Embryonic facial prominence (tissue), 1 donor: ENCODE measurements at regions not wholly inside any gene's neighbourhood (a gene's known extent, or its start where the extent isn't known, plus 50 kb on each side); places are given as distances from the start of the nearest gene placed in this dataset.
"Not testable (repeated sequence)": the region's sequence is repeated elsewhere in the genome, so short reads cannot be mapped to it uniquely, and the experiment has no call there.

ENCODE experiments used
- DNase-seq: peaks from one replicate; pipeline ENCODE4 v3.0.0-alpha.2; 2016; ENCODE audit errors: extremely low spot score

DNA sequence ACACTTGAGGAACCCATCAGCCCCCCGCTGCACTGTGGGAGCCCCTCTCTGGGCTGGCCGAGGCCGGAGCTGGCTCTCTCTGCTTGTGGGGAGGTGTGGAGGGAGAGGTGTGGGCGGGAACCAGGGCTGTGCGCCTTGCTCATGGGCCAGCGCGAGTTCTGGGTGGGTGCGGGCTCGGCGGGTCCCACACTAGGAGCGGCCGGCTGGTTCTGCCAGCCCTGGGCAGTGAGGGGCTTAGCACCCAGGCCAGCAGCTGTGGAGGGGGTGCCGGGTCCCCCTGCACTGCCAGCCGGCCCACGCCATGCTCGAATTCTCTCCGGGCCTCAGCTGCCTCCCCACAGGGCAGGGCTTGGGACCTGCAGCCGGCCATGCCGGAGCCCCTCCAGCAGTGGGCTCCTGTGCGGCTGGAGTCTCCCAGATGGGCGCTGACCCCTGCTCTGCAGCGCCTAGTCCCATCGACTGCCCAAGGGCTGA lies 430.2 kb downstream of the FAT4 start:
- DNase-seq, result no peak

DNA sequence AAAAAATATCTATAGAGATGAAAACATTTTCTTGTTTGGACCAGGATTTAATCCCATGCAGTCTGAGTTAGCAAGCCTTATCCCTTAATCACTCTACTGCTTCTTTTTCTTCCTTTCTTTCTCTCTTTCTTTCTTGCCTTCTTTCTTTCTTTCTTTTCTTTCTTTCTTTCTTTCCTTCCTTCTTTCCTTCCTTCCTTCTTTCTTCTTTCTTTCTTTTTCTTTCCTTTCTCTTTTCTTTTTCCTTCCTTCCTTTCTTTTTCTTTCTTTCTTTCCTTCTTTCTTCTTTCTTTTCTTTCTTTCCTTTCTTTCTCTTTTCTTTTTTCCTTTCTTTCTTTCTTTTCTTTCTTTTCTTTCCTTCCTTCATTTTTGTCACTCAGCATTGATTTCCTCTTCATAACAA lies 434.6 kb downstream of the FAT4 start:
- DNase-seq, result no peak

DNA sequence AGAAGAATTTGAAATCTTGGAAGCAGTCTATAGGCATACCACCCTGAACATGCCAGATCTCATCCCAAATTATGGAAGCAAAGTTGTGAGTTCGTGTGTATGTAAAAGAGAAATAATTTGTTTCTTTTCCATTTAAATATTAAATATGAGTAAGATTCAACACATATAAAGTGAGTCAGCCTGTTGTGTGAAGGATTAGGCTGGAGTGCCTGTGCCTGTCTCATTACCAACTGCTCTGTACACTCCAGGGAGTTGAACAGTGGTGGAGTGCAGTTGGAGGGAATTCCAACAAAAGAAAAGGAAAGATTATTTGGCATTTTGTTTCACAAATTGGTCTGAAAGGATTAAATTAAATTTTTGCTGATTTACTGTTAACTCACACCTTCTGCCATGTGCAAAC lies 435.6 kb downstream of the FAT4 start:
- no peak for DNase-seq

DNA sequence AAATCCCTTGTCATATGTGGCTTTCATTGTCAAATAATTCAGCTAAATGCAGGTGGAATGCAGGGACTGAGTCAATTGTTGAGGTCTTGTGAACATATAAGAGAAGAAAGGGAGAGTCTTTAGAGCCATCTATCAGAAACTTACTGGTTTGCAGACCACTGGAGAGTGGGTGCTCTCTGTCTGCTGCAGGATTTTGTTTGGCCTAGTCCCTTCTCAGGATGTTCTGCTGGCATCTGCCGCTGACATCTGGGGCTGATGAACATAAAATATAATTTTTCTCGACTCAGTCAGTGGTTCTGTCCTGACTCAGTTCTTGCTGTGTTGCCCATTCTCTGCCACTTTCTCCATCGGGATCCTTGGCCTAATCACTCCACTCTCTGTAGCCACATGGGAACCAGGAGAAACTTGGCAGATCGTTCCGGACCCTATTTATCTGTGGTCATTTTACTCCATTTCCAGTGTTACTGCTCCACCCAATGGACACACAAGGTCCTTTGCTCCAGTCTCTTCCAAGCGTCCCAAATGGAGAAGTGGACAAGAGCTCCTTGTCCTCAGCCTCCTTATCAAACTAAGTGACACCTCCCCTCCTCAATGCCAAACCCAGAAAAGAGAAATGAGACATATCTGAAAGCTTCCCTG lies 436.2 kb downstream of the FAT4 start:
- no peak for DNase-seq

DNA sequence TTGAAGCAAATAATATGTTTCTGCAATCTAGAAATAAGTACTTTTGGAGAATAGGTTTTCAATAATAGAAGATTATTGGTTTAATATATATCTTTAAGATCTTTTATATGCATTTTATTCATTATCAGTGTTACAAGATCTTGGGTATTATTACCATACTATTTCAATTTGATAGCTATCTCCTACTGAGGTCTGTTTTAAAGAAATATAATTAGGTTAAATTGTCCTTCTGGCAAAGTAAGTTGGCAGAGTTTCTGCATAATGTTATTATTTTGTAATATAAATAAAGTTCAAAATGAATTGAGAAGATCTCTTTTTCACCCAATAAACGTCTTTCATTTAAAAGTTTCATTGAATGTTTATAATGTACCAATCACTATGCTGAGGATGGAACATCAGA lies 443.7 kb downstream of the FAT4 start:
- DNase-seq, result no peak

DNA sequence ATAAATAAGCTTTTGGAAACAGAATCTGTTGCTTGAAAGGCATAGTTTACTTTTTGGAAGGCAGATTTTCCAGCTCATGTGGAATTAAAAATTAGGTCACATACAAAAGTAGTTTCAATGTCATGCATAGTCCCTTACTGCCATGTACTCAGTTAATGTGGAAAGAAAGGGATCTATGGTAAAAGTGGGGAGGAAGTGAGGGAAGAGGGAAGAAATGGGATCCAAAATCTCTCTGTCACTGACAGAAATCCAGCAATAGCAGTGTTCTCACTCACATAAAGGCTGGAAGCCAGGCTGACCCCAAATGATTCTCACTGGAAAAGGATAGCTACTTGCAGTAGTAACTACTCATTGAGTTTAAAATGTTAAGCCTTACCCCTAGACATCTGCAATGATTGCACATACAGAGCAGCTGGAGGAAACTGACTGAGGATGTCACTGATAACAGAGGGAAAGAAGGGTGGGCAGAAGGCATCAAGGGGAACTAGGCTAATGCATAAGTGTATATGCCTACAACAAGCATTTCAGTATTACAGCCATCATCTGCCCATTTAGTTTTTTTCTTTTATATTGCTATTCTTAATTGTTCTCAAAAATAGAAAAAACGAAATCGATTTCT lies 445.6 kb downstream of the FAT4 start:
- DNase-seq, result no peak

- DNase-seq, result no peak
These were observed 446.2 kb downstream of the FAT4 start for GRCh38 chr4:125760956-125761355.

GRCh38 chr4:125762537-125762936 lies 447.8 kb downstream of the FAT4 start:
- no peak for DNase-seq

GRCh38 chr4:125765941-125766340 lies 451.2 kb downstream of the FAT4 start:
- DNase-seq, result no peak

- no peak for DNase-seq
These were observed 456.2 kb downstream of the FAT4 start for GRCh38 chr4:125770814-125771398.

DNA sequence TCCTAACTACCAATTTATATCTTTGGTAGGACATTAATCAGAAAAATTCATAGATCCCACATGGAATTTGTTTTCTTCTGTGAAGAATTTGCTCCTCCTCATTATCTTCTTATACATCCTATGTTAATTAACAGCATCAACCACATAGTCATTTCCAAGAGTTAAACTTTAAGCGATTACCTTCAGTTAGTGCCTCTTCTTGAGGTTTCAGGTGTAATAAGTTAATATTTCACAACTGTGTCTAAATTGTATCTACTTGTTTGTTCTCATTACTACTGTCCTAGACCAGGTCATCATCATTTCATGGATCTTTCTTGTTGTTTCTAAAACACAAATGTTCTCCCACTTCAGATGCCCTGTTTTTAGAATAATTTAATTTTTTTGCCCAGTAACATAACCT lies 457.9 kb downstream of the FAT4 start:
- DNase-seq, result no peak

DNA sequence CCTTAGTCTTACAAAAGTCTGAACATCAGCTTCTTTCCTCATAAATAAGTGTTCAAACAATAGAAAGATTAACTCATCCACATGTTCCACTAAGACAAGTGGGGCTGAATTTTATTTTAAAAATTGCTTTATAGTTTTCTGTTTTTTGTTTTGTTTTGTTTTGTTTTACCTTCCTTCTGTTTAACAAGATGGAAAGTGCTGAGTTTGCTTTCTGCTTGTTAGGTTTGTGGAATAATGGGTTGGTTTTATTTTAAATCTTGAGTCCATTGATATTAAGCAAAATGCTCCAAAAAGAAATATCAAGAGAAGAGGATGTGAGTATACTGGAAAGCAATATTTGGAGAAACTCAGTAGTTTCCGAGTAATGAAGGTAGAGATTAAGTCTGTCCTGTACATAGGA lies 458.7 kb downstream of the FAT4 start:
- no peak for DNase-seq

GRCh38 chr4:125773931-125774330 lies 459.2 kb downstream of the FAT4 start:
- DNase-seq, result no peak

DNA sequence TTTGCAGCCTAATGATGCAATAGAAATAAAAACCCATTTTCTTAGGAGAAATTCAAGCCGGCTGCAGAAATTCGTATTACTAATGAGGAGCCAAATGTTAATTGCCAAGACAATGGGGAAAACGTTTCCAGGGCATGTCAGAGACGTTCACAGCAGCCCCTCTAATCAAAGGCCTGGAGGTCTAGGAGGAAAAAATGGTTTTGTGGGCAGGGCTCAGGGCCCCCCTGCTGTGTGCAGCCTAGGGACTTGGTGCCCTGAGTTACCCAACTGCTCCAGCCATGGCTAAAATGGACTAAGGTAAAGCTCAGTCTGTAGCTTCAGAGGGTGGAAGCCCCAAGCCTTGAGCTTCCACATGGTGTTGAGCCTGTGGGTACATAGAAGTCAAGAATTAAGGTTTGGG lies 461.4 kb downstream of the FAT4 start:
- DNase-seq, result no peak

DNA sequence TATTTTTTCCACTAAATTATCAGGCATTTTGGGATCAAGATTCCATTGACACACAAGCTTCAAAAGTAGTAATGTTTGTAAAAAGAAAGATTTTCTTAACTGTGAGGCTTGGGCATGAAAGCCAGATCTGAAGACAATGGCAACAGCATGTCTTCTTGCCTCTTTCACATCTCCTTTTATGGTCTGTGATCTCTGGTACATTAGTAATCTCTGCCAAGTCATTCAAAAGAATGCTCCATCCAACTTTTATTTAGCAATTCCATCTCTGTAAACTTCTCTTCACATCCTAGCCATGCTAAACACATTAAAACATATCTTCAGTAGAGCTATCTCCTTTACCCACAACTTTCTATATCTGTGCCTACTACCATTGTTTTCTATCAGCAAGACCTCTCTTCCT lies 465.4 kb downstream of the FAT4 start:
- no peak for DNase-seq

DNA sequence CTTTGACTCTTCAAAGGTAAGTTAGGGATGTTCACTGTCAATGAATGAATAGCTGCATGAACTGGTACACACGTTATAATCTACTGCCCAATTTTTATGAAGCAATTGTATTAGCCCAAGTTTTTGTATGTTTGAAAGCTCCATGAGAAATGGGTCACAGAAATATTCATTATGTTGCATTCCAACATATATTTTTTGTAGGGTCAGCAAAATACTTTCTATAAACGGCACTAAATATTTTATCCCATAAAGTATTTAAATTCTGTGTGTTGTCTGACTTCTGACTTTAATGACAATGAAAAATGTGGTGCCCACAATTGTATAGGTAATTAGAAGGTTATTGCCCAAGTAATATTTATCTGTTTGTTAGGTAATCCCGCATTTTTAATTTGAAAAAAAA lies 466.0 kb downstream of the FAT4 start:
- DNase-seq, result no peak

GRCh38 chr4:125781651-125782050 lies 466.9 kb downstream of the FAT4 start:
- DNase-seq, result no peak

- DNase-seq, result no peak
These were observed 470.0 kb downstream of the FAT4 start for GRCh38 chr4:125784741-125785140.

- no peak for DNase-seq
These were observed 473.0 kb downstream of the FAT4 start for GRCh38 chr4:125787707-125788106.

DNA sequence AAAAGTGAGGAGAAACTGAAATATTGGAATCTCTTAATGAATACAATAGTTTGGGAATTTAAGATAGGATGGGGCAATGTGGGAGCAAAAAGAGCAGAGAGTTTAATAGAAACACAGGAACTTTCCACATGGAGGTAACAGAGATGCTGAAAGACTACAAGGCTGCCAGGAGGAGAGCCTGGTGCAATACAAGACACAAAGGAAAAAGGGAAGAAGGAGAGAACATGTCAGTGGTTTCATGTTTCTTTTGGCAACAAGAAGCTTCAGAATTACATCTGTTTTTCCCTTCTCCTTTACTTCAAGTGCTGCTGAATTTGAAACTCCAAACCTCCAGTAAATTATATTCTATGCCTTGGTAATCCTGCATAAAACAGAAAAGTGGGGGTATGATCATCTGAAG lies 474.3 kb downstream of the FAT4 start:
- DNase-seq, result no peak

DNA sequence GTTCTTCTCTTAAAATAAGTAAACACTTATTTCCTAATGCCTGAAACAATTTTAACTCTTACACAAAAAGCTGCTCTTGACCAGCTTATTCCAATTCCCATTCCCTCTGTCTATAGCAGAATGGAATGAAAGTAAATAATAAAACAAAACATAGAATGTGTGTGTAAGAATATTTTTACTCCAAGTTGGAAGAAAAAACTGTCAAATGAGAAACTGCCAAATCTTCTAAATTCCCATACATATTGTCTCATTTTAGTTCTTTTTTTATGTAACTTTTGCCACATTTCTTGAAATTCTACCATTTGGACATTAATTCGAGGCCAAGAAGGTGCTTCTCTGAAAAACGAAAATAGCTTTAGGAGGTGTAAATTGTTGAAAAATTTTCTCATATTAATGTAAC lies 477.1 kb downstream of the FAT4 start:
- DNase-seq, result no peak

- no peak for DNase-seq
These were observed 480.2 kb downstream of the FAT4 start for GRCh38 chr4:125794989-125795388.

DNA sequence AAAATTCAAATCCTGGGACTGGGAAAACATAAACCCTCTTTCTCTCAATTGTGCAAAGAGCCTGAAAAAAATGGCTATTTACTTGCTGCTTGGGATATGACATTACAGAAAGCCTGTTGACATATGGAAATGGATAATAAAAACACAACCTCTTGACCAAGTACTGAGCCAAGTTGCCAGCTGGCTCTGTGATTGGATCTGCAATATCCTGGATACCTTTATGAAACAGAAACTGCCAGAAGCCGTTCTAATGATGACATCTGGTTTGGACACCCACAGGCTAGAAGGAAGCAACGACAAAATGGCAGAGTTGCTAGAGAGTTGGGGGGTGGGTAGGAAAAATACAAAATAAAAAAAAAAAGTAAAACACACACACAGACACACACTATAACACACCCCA lies 481.4 kb downstream of the FAT4 start:
- DNase-seq, result no peak

DNA sequence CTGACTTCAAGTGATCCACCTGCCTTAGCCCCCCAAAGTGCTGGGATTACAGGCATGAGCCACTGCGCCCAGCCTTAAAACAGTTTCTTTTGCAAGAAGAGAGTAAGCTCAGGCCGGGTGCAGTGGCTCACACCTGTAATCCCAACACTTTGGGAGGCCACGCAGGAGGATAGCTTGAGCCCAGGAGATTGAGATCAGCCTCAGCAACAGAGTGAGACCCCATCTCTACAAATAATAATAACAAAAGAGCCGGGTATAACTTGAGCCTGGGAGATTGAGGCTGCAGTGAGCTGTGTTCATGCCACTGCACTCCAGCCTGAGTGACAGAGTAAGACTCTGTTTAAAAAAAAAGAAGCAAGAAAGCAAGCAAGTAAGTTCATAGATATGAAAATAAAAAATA lies 482.9 kb downstream of the FAT4 start:
- DNase-seq, result not testable (repeated sequence)
